HAP-1 (cell line): ENCODE measurements at regions not wholly inside any gene's neighbourhood (a gene's known extent, or its start where the extent isn't known, plus 50 kb on each side); places are given as distances from the start of the nearest gene placed in this dataset.

Experiments
- DNase-seq, 2 experiments: peaks; one replicate each; pipeline ENCODE4 v3.0.0-alpha.2; 2016 to 2020; ENCODE audit warnings: low spot score in 2 of 2
- H3K27me3 ChIP-seq: fragments of 250-450 bp; sonication (Bioruptor Pico); 2 replicates; pipeline ENCODE4 v1.5.1; 2020; ENCODE audit warnings: low read depth, mild to moderate bottlenecking, moderate library complexity
- H3K36me3 ChIP-seq: fragments of 250-450 bp; sonication (Bioruptor Pico); replicated peaks from 2 replicates; pipeline ENCODE4 v1.5.1; 2020; ENCODE audit warnings: mild to moderate bottlenecking
- H3K4me1 ChIP-seq: fragments of 250-450 bp; sonication (Bioruptor Pico); 2 replicates; pipeline ENCODE4 v1.5.1; 2020; ENCODE audit warnings: mild to moderate bottlenecking
- H3K4me3 ChIP-seq: fragments of 250-450 bp; sonication (Bioruptor Pico); 2 replicates; pipeline ENCODE4 v1.5.1; 2020; ENCODE audit warnings: mild to moderate bottlenecking, moderate library complexity
- H3K9me3 ChIP-seq: fragments of 250-450 bp; sonication (Bioruptor Pico); 2 replicates; pipeline ENCODE4 v1.5.1; 2020; ENCODE audit warnings: mild to moderate bottlenecking, moderate library complexity
- in situ Hi-C: fragments of 300-500 bp; cut with MboI; formaldehyde crosslinking; loops from 3 replicates; pipeline ENCODE4 v1.14.3; 2020; ENCODE audit warnings: low sequenced_read_pairs, inconsistent platforms, mixed read lengths

- no peaks in the 10 kb centered on the region for H3K4me1 ChIP-seq
- no peak overlapping the region for H3K4me3 ChIP-seq
- in situ Hi-C loops: no loop called here
- H3K36me3 ChIP-seq: no peaks in the 10 kb centered on the region
- H3K9me3 ChIP-seq: no peaks in the 10 kb centered on the region
- DNase-seq: no peak
- no peaks in the 10 kb centered on the region for H3K27me3 ChIP-seq
Observed at GRCh38 chr7:34454381-34454780, 203.6 kb upstream of the NPSR1 start.

DNA sequence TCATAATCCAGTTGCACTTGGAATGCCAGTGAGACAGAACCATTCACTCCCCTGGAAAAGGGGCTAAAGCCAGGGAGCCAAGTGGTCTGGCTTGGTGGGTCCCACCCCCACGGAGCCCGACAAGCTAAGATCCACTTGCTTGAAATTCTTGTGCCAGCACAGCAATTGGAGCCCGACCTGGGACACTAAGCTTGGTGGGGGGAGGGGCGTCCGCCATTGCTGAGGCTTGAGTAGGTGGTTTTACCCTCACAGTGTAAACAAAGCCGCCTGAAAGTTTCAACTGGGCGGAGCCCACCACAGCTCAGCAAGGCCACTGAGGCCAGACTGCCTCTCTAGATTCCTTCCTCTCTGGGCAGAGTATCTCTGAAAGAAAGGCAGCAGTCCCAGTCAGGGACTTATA, 200.7 kb upstream of the NPSR1 start:
- H3K4me1 ChIP-seq: no peaks in the 10 kb centered on the region
- no peak for DNase-seq
- no peak overlapping the region for H3K4me3 ChIP-seq
- in situ Hi-C loops: no loop called here
- H3K9me3 ChIP-seq: no peaks in the 10 kb centered on the region
- H3K36me3 ChIP-seq: no peaks in the 10 kb centered on the region
- H3K27me3 ChIP-seq: no peaks in the 10 kb centered on the region

DNA sequence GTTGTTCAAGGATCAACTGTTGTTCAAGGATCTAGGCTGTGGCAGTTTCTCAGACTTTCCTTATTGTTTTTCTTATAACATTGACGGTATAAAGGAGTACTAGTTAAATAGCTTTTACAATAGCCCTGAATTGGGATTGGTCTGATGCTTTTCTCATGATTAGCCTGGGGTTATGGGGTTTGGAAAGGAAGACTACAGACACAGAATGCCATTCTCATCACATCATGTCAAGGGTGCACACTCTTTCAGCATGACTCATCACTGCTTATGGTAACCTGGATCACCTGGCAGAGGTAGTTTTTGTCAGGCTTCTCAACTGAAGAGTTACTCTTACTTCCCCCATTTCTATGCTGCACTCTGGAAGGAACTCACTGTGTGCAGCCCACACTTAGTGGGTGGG, 194.2 kb upstream of the NPSR1 start:
- Histone ChIP-seq H3K4me3 (no peak overlapping the region), H3K27me3 (no peaks in the 10 kb centered on the region), H3K9me3 (no peaks in the 10 kb centered on the region), H3K36me3 (no peaks in the 10 kb centered on the region), H3K4me1 (no peaks in the 10 kb centered on the region)
- no peak for DNase-seq
- in situ Hi-C loops: no loop called here

- in situ Hi-C loops: no loop called here
- no peaks in the 10 kb centered on the region for H3K27me3 ChIP-seq
- H3K9me3 ChIP-seq: no peaks in the 10 kb centered on the region
- no peaks in the 10 kb centered on the region for H3K36me3 ChIP-seq
- no peak overlapping the region for H3K4me3 ChIP-seq
- DNase-seq: no peak
- no peaks in the 10 kb centered on the region for H3K4me1 ChIP-seq
Observed at GRCh38 chr7:34471844-34472243, 186.2 kb upstream of the NPSR1 start.

- no peaks in the 10 kb centered on the region for H3K9me3 ChIP-seq
- H3K4me1 ChIP-seq: no peaks in the 10 kb centered on the region
- no peak overlapping the region for H3K4me3 ChIP-seq
- no peaks in the 10 kb centered on the region for H3K27me3 ChIP-seq
- H3K36me3 ChIP-seq: no peaks in the 10 kb centered on the region
- no peak for DNase-seq
- in situ Hi-C loops: no loop called here
Observed at GRCh38 chr7:34486371-34486770, 171.6 kb upstream of the NPSR1 start.

DNA sequence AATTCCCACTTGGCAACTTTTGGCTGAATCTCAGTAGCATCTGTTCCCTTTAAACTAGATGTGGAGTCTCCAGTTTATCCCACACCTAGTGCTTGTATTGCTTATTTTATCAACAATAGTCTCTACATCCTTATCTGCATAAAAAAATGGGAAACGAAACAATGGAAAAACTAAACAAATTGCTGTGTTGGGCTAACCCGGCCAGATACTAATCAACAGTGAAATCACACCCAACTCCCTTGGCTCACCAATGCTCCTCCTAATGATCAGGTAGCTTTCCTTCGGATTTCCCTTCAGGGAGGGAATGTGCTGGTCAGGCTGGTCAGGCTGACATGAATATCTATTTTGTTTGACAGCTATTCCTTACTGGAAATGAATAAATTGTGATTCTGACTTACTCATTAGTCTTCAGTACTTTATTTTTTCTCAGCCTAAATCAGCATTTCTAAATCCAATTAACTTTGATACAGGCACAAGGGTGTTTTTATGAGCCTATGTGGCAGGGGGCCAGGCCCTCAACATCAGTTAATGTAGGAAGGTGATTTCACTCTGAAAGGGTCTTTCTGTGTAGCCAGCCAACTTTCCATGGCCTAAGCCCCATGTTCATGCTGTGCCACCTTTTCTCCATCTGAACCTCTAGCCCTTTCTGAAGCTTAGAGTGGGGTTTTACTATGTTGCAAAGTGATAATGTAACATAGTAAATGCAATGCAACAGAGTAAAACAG, 170.5 kb upstream of the NPSR1 start:
- H3K36me3 ChIP-seq: no peaks in the 10 kb centered on the region
- DNase-seq: no peak
- no peaks in the 10 kb centered on the region for H3K27me3 ChIP-seq
- in situ Hi-C loops: no loop called here
- H3K4me3 ChIP-seq: no peak overlapping the region
- H3K9me3 ChIP-seq: no peaks in the 10 kb centered on the region
- no peaks in the 10 kb centered on the region for H3K4me1 ChIP-seq

DNA sequence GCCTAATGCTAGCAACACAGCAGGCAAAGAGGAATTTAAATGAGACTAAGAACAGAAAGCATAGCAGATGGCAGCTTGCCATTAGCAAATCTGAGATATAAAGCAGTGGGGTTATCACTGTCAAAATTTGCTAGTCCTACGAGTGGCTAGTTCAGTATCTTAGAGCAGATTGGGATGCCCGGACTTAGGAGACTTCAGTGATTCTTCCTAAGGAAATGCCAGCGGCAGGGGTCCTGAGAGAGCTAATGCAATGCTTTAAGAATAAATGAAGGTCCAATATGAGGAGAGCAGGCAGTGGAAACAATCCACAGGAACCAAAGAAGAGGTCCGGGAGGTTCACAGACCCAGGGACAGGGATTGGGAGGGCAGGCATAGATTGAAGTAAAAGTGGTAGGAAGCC, 169.3 kb upstream of the NPSR1 start:
- no peak for DNase-seq
- Histone ChIP-seq H3K27me3 (no peaks in the 10 kb centered on the region), H3K9me3 (no peaks in the 10 kb centered on the region), H3K36me3 (no peaks in the 10 kb centered on the region), H3K4me1 (no peaks in the 10 kb centered on the region), H3K4me3 (no peak overlapping the region)
- in situ Hi-C loops: no loop called here

DNA sequence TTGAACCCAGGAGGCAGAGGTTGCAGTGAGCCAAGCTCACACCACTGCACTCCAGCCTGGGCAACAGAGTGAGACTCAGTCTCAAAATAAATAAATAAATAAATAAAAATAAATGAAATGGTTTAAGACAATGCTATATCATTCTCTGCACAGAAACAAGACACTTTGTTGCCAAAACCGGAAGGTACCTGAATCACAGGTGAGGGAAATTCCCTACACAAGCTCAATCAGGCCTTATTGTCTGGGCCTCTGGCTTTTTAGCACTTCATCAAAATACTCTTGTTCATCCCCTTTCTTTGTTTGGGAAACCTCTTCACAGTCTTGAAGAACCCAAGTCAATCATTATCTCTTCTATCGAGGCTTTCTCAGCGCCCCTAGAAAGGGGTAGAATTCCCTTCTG, 166.1 kb upstream of the NPSR1 start:
- no peaks in the 10 kb centered on the region for H3K4me1 ChIP-seq
- H3K36me3 ChIP-seq: no peaks in the 10 kb centered on the region
- H3K4me3 ChIP-seq: no peak overlapping the region
- no peaks in the 10 kb centered on the region for H3K9me3 ChIP-seq
- in situ Hi-C loops: no loop called here
- H3K27me3 ChIP-seq: no peaks in the 10 kb centered on the region
- DNase-seq: no peak

GRCh38 chr7:34493752-34494151, 164.3 kb upstream of the NPSR1 start:
- no peak for DNase-seq
- Histone ChIP-seq H3K36me3 (no peaks in the 10 kb centered on the region), H3K4me1 (no peaks in the 10 kb centered on the region), H3K27me3 (no peaks in the 10 kb centered on the region), H3K4me3 (no peak overlapping the region), H3K9me3 (no peaks in the 10 kb centered on the region)
- in situ Hi-C loops: no loop called here

DNA sequence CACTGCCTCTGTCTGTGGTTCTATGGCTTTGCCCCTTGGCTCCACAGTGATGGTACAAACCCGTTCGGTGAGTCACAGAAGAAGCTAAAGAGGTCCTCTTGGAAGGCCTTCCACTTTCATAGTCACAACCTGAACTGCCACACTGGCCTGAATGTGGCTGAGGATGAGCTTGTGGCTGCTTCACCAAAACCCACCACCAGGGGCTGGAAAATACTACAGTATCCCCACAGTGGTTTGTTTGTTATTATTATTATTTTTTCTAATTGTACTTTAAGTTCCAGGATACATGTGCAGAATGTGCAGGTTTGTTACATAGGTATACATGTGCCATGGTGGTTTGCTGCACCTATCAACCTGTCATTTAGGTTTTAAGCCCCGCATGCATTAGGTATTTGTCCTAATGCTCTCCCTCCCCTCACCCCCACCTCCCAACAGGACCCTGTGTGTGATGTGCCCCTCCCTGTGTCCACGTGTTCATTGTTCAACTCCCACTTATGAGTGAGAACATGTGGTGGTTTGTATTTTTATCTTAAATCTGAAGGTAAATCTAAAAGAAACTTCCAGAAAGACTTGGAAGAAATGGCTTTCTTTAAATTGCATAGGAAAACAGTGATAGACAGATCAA, 160.8 kb upstream of the NPSR1 start:
- no peak overlapping the region for H3K4me3 ChIP-seq
- DNase-seq: peak in 1 of 2 experiments; percentile 25
- H3K36me3 ChIP-seq: no peaks in the 10 kb centered on the region
- H3K27me3 ChIP-seq: no peaks in the 10 kb centered on the region
- no peaks in the 10 kb centered on the region for H3K4me1 ChIP-seq
- in situ Hi-C loops: no loop called here
- H3K9me3 ChIP-seq: no peaks in the 10 kb centered on the region

DNA sequence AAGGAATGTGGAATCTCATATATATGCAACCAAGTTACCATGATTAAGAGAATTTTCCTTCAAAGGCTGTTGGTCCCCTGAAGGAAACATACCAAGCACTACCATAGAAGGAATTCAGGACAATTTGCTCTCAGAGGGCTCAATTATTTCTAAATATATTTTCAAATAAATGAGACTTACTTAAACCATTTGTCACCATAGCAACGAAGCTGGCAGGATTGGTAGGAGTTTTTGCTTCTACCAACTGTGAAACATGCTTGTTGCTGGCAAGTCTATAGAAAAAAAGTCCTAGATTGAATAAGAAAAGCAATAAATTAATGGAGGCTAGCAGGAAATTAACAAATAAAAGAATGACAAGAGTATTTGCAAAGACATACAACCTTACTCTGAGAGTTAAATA, 156.9 kb upstream of the NPSR1 start:
- DNase-seq: no peak
- Histone ChIP-seq H3K36me3 (no peaks in the 10 kb centered on the region), H3K9me3 (no peaks in the 10 kb centered on the region), H3K27me3 (no peaks in the 10 kb centered on the region), H3K4me1 (no peaks in the 10 kb centered on the region), H3K4me3 (no peak overlapping the region)
- in situ Hi-C loops: no loop called here

- no peaks in the 10 kb centered on the region for H3K4me1 ChIP-seq
- H3K4me3 ChIP-seq: no peak overlapping the region
- no peaks in the 10 kb centered on the region for H3K9me3 ChIP-seq
- DNase-seq: no peak
- no peaks in the 10 kb centered on the region for H3K27me3 ChIP-seq
- in situ Hi-C loops: no loop called here
- no peaks in the 10 kb centered on the region for H3K36me3 ChIP-seq
Observed at GRCh38 chr7:34507191-34507590, 150.8 kb upstream of the NPSR1 start.

- H3K9me3 ChIP-seq: no peaks in the 10 kb centered on the region
- H3K36me3 ChIP-seq: no peaks in the 10 kb centered on the region
- no peak for DNase-seq
- H3K27me3 ChIP-seq: no peaks in the 10 kb centered on the region
- in situ Hi-C loops: no loop called here
- H3K4me1 ChIP-seq: no peaks in the 10 kb centered on the region
- no peak overlapping the region for H3K4me3 ChIP-seq
Observed at GRCh38 chr7:34523226-34523918, 134.6 kb upstream of the NPSR1 start.

GRCh38 chr7:34530259-34530658, 127.8 kb upstream of the NPSR1 start:
- H3K4me3 ChIP-seq: no peak overlapping the region
- H3K4me1 ChIP-seq: no peaks in the 10 kb centered on the region
- in situ Hi-C loops: no loop called here
- no peaks in the 10 kb centered on the region for H3K9me3 ChIP-seq
- H3K36me3 ChIP-seq: no peaks in the 10 kb centered on the region
- DNase-seq: no peak
- H3K27me3 ChIP-seq: no peaks in the 10 kb centered on the region
